ENCODE measurements at regions not wholly inside any gene's neighbourhood (a gene's known extent, or its start where the extent isn't known, plus 50 kb on each side); places are given as distances from the start of the nearest gene placed in this dataset.

- TF ChIP-seq CTCF (IDR thresholded peaks at IDR 0.05) = no peak
- no peak for TF ChIP-seq POLR2A (IDR thresholded peaks at IDR 0.05)
These were observed 78.7 kb upstream of the SLCO4A1 start for GRCh38 chr20:62563561-62563960.

Measured in uterus (tissue), 2 donors.